Left ventricle myocardium superior (tissue), 1 donor: ENCODE measurements at regions not wholly inside any gene's neighbourhood (a gene's known extent, or its start where the extent isn't known, plus 50 kb on each side); places are given as distances from the start of the nearest gene placed in this dataset.

Experiments
- ATAC-seq: fragments of 200-7000 bp; cut with Tn5 transposase; one replicate; pipeline ENCODE4 v1.9.1; 2020; ENCODE audit warnings: mild to moderate bottlenecking, moderate library complexity
- DNase-seq: peaks from one replicate; pipeline ENCODE4 v3.0.0-alpha.2; 2020
- intact Hi-C: fragments of 100-400 bp; cut with micrococcal nuclease; formaldehyde crosslinking; loops from one replicate; pipeline ENCODE4 v1.11.0; 2022
- donor health status: DM: no; HTN: yes; CAD: no; lungs with severe emphysema.

- ATAC-seq (no peak), DNase-seq (no peak)
- intact Hi-C loops: no loop called here
Observed at GRCh38 chr4:15130441-15130840, 128.2 kb downstream of the CPEB2 start.

GRCh38 chr4:15131551-15131950, 129.3 kb downstream of the CPEB2 start:
- no peak for DNase-seq
- intact Hi-C loops: no loop called here
- ATAC-seq: no peak

- DNase-seq: no peak
- intact Hi-C loops: no loop called here
- no peak for ATAC-seq
Observed at GRCh38 chr4:15132739-15133138, 130.5 kb downstream of the CPEB2 start.

DNA sequence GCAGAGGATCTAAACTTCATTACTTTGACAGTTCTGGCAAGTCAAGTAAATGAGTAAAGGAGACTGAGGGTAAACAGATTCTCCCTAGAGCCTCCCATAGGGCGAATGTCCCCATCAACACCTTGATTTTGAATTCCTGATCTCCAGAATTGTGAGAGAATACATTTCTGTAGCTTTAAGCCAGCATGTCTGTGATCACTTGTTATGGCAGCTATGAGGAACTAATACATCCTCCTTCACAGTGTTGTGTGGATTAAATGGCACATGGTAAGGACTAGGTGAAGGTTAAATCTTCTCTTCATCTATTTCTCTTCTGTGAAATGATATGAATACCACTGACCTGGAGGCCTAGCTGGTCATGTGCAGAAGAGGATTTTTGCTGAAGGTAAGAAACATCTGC, 137.3 kb downstream of the CPEB2 start:
- ATAC-seq (no peak), DNase-seq (no peak)
- intact Hi-C loops: no loop called here

- no peak for DNase-seq
- intact Hi-C loops: no loop called here
- no peak for ATAC-seq
Observed at GRCh38 chr4:15142201-15142600, 139.9 kb downstream of the CPEB2 start.

GRCh38 chr4:15143551-15143950, 141.3 kb downstream of the CPEB2 start:
- intact Hi-C loops: no loop called here
- ATAC-seq (peak; percentile 14), DNase-seq (no peak)

DNA sequence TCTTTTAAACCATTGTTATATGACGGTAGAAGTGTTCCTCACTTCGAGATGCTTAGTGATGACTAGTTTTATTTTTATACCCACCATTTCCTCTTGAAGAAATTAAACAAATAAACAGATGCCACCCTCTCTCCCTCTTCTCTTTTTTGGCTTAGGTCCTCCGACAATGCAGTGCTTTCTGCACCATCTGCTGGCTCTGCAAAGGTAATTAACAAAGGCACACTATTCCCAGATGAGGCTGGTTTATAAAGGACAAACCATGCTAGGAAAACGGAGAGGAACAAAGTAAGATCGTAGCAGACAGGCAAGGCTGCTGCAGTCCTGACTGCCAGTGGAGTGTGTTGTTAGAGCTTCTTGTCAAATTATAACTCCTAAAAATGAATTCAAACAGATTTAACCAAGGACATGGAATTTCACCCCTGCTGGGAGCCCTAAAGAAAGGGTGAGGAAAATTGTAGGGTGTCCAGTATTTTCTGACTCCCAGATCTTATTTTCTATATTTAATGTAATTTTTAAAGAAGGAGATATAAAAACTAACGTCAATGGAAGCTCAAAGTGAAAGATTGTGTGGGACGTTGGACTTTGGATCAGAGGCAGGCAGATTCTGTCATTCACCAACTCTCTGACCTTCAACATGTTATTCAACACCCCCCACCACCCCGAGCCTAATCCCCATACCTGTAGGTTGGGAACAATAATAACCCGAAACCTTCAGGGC, 142.1 kb downstream of the CPEB2 start:
- no peak for DNase-seq
- ATAC-seq: peak; percentile 50
- intact Hi-C loops: no loop called here

DNA sequence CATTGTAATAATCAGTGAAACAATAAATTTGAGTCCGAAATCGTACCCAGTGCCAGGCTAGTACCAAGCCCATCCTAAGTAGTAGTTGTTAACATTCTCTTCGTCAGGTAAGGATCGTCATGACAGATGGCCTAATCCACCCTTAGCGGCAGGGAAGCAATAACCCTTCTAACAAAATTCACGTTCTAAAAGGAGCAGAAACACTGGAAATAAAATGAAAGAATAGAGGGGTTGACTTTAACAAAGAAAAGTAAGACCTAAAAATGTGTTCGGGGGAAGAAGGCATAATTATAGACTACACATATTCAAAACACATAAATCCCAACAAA, 142.7 kb downstream of the CPEB2 start:
- ATAC-seq (no peak), DNase-seq (no peak)
- intact Hi-C loops: no loop called here

DNA sequence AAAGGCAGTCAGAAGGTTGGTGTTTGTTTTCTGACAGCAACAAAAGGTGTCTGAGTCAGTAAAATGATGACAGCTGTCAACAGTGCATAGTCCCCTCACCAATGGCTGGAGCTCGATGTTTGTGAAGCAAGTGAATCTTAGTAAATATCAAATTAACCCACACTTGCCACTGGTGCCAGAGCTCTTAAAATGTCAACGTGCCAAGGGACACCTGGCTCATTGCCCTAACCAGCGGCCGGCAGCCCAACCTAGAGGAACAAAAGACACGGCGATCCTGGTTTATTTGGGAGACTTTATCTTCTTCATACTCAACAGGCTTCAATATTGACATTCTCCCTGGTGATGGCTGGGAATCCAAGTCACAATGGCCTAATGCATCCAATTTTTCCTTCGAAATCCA, 143.4 kb downstream of the CPEB2 start:
- ATAC-seq (peak; percentile 60), DNase-seq (peak; percentile 52)
- intact Hi-C loops: no loop called here

GRCh38 chr4:15147714-15148113, 145.4 kb downstream of the CPEB2 start:
- no peak for DNase-seq
- intact Hi-C loops: no loop called here
- peak; percentile 19 for ATAC-seq

DNA sequence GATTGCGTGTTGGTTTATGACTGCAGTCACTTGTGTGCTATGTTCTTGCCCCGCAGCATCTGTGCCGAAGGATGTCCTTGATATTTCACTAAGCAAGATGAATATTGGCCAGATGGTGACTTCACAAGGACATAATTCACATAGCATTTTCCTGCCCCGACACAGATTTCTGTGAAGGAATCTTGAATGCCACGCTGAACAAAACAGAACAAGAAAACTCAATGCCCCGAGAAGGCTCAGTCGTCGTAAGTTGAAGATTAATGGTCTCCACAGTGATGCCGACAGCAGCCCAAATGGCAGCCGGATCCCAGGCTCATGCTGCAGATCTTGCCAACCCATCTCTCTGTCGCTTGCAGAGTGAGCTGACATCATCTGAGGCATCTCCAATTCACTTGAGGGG, 145.9 kb downstream of the CPEB2 start:
- no peak for ATAC-seq
- no peak for DNase-seq
- intact Hi-C loops: no loop called here

DNA sequence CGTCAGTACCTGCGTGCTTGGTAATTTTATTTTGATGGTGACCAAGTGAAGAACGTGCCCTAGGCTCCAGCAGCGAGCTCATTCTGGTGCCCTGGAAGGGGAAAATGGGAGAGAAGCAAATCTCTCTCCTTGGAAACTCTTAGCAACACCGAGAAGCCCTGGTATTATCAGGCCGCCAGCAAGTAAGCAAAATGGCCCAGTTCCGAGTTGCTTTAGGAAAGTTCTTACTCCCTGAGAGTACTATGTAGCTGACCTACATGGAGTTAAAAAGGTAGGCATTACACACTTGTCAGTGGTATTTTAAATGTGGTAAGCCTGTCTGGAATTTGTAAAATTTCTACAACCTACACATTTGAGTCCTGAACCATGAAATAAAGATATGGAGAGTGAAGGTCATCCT, 146.4 kb downstream of the CPEB2 start:
- ATAC-seq (no peak), DNase-seq (no peak)
- intact Hi-C loops: no loop called here

DNA sequence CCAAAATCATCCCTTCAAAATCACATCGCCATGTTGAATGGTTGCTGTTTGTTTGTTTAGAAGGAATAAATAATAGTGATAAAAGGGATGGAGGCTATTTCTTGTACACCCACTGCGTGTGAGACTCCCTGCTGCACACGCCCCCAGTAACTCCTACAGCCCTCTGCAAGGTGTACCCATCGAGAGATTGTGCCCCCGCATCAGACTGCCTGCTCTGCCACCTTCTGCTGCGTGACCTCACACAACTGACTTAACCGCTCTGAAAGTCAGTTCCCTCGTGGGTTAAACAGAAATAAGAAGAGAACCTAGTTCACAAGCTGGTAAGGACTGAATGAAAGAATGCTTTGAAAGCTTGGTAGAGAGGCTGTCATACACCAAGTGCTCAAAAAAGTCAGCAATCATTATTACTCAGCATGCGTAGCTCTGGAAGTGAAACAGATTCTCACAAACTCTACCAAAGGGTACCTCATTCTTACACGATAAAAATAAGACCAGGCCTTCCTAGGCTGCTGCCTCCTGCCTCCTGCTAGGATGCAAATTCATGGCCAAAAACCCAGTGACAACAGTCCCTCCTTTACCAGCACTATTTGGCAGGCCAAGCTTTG, 147.1 kb downstream of the CPEB2 start:
- no peak for DNase-seq
- ATAC-seq: peak; percentile 12
- intact Hi-C loops: no loop called here

GRCh38 chr4:15149839-15150592, 147.7 kb downstream of the CPEB2 start:
- DNase-seq: peak; percentile 87
- intact Hi-C loops: no loop called here

GRCh38 chr4:15150631-15151030, 148.3 kb downstream of the CPEB2 start:
- intact Hi-C loops: no loop called here
- no peak for DNase-seq
- no peak for ATAC-seq

More at GRCh38 chr4:15149839-15150592, 147.7 kb downstream of the CPEB2 start:
- ATAC-seq: peak; percentile 93

- intact Hi-C loops: no loop called here
- no peak for DNase-seq
- no peak for ATAC-seq
Observed at GRCh38 chr4:15151033-15151432, 148.8 kb downstream of the CPEB2 start.

DNA sequence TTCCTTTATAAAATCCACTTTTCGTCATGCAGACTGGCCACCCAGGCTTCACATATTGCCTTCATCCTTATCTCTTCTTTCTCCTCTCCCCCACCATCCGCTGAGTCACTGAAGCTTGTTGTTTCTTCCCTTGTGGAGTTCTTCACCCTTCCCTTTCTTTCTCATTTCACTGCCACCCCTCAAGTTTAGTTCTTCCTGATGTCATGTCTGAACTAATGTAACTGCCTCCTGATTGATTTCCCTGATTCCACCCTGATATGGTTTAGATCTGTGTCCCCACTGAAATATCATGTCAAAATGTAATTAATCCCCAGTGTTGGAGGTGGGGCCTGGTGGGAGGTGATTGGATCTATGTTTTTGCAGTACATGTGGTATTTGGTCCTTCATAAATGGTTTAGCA, 151.4 kb downstream of the CPEB2 start:
- intact Hi-C loops: no loop called here
- ATAC-seq: no peak
- DNase-seq: no peak

GRCh38 chr4:15158406-15159091, 156.3 kb downstream of the CPEB2 start:
- no peak for DNase-seq
- ATAC-seq: no peak
- intact Hi-C loops: no loop called here

DNA sequence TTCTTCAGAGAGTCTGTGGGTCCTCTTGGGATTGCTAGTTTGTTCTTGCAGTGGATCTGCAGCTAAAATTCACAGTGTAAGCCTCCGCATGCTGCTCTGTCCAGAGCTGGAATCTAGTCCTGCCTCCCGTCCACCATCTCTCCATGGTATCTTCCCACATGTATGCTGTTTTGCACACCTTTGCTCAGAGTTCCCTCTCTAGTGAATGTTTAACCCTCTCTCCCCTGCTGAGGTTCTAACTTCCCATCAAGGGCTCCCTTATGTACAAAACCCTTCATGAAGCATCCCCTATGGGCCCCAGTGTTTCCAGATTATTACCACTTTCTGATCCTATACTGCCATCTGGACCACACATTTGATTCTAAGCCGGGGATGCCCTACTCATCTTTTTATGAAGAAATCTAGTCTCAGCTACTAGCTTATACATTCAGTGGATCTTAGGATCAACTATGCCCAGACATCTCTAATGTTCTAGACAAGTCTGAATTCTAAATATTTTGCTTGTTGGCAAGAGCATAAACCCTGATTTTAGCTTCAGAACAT, 157.3 kb downstream of the CPEB2 start:
- ATAC-seq: no peak
- DNase-seq: no peak
- intact Hi-C loops: no loop called here

- no peak for DNase-seq
- no peak for ATAC-seq
- intact Hi-C loops: no loop called here
Observed at GRCh38 chr4:15161439-15161838, 159.2 kb downstream of the CPEB2 start.
